C4-2B (cell line): ENCODE measurements at regions not wholly inside any gene's neighbourhood (a gene's known extent, or its start where the extent isn't known, plus 50 kb on each side); places are given as distances from the start of the nearest gene placed in this dataset.

Experiments
- H3K27ac ChIP-seq: fragments of 450-650 bp; 2 replicates; pipeline ENCODE4 v1.5.1; 2017
- CTCF ChIP-seq: fragments of 450-650 bp; conservative IDR thresholded peaks from 2 replicates; pipeline ENCODE4 v1.5.1; 2017; ENCODE audit warnings: mild to moderate bottlenecking
- ZFX ChIP-seq: fragments of 450-650 bp; IDR thresholded peaks from 2 replicates; pipeline ENCODE4 v1.6.1; 2017

DNA sequence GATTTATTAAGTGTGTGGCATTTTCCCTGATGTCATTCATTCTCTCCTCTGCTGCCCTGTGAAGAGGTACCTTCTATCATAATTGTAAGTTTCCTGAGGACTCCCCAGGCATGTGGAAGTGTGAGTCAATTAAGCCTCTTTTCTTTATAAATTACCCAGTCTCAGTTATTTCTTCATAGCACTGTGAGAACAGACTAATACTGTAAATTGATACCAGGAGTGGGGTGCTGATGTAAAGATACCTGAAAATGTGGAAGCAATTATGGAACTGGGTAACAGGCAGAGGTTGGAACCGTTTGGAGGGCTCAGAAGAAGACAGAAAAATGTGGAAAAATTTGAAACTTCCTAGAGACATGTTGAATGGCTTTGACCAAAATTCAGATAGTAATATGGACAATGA, 711.8 kb upstream of the GRM3 start:
- TF ChIP-seq CTCF (no peak), ZFX (no peak)
- H3K27ac ChIP-seq = no peak overlapping the region

GRCh38 chr7:85928500-85928899, 715.2 kb upstream of the GRM3 start:
- no peak for TF ChIP-seq ZFX
- no peak for TF ChIP-seq CTCF
- H3K27ac ChIP-seq = no peak overlapping the region

GRCh38 chr7:85927226-85927625, 716.5 kb upstream of the GRM3 start:
- H3K27ac ChIP-seq = no peak overlapping the region
- no peak for TF ChIP-seq ZFX
- no peak for TF ChIP-seq CTCF

- TF ChIP-seq CTCF (no peak), ZFX (no peak)
- no peak overlapping the region for H3K27ac ChIP-seq
Measured at GRCh38 chr7:85924062-85924461, 719.6 kb upstream of the GRM3 start.

DNA sequence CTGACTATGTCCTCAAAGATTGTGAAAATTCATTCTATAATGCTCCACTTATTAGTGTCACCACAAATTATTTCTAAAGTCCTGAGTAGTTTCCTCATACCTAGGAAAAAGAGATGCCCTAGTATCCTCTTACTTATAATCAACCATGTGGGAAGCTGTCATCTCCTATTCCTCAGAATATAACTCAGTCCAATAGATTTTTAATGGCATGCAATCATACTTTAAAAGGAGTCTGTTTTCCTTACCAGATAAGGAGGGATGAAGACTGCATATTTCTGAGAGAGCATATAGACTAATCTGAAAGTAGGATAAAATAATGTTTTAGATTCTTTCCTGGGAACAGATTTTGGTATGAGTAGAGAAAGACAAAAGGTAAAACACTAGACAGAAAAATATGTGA, 727.7 kb upstream of the GRM3 start:
- no peak overlapping the region for H3K27ac ChIP-seq
- TF ChIP-seq CTCF = no peak
- TF ChIP-seq ZFX = no peak

GRCh38 chr7:85914437-85914836, 727.6 kb upstream of the SEMA3D start:
- no peak overlapping the region for H3K27ac ChIP-seq
- TF ChIP-seq CTCF = no peak
- no peak for TF ChIP-seq ZFX

- no peak overlapping the region for H3K27ac ChIP-seq
- TF ChIP-seq CTCF (no peak), ZFX (no peak)
Measured at GRCh38 chr7:85908051-85908450, 721.2 kb upstream of the SEMA3D start.

DNA sequence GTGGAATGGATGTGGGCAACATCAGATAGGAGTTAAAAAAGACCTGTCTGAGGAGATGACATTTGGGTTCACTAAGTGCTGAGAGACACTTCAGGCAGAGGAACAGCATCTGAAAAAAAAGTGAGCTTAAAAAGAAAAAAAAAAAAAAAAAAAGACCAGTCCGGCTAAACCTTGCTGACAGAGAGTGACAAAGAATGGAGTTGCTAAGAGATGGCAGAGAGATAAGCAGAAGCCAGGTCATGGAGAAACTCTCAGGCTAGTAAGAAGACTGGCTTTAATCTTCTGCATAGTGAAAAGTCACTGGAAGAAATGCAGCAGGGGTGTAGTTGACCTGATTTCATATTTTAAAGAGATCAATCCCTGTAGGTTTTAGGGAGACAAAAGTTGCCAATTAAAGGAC, 711.1 kb upstream of the SEMA3D start:
- no peak for TF ChIP-seq ZFX
- TF ChIP-seq CTCF = no peak
- no peak overlapping the region for H3K27ac ChIP-seq
